Neutrophil (primary cell): ENCODE measurements at regions not wholly inside any gene's neighbourhood (a gene's known extent, or its start where the extent isn't known, plus 50 kb on each side); places are given as distances from the start of the nearest gene placed in this dataset.
"Not testable (repeated sequence)": the region's sequence is repeated elsewhere in the genome, so short reads cannot be mapped to it uniquely, and the experiment has no call there.

Experiments
- H3K27ac ChIP-seq: fragments of 200-600 bp; sonication (generic); 2 replicates; pipeline ENCODE4 v1.5.1; 2016; ENCODE audit warnings: mild to moderate bottlenecking, moderate library complexity
- H3K27me3 ChIP-seq: fragments of 200-600 bp; sonication (generic); 2 replicates; pipeline ENCODE4 v1.6.0; 2016; ENCODE audit warnings: mild to moderate bottlenecking
- H3K36me3 ChIP-seq: fragments of 200-600 bp; sonication (generic); 2 replicates; pipeline ENCODE4 v1.5.1; 2017
- H3K4me1 ChIP-seq, 2 experiments: fragments of 200-600 bp in 1 of 2; sonication (generic) in 1 of 2; 1 replicate in 1 of 2; 2 replicates in 1 of 2; pipeline versions ENCODE4 v1.5.1 to v1.6.1; 2013 to 2016; ENCODE audit warnings: low read depth in 1 of 2, low read length in 1 of 2, mild to moderate bottlenecking in 1 of 2, moderate library complexity in 1 of 2; ENCODE audit not compliant: control insufficient read depth in 1 of 2, insufficient read depth in 1 of 2
- H3K4me3 ChIP-seq, 2 experiments: fragments of 200-600 bp in 1 of 2; sonication (generic) in 1 of 2; 1 replicate in 1 of 2; 2 replicates in 1 of 2; pipeline ENCODE4 v1.5.1; 2013 to 2016; ENCODE audit warnings: low read depth in 1 of 2, low read length in 1 of 2, mild to moderate bottlenecking in 1 of 2, moderate library complexity in 1 of 2
- H3K9me3 ChIP-seq: fragments of 200-600 bp; sonication (generic); 2 replicates; pipeline ENCODE4 v1.5.1; 2016
- CTCF ChIP-seq: fragments of 200-600 bp; sonication (generic); IDR thresholded peaks from 2 replicates; pipeline ENCODE4 v1.5.1; 2016; ENCODE audit warnings: antibody characterized with exemption

- H3K4me3 ChIP-seq, H3K9me3 ChIP-seq, H3K27me3 ChIP-seq, H3K36me3 ChIP-seq, H3K27ac ChIP-seq, H3K4me1 ChIP-seq: not testable (repeated sequence)
Observed at GRCh38 chr14:105620865-105621471, 94.6 kb downstream of the TMEM121 start.

GRCh38 chr14:105621479-105622328 lies 95.3 kb downstream of the TMEM121 start:
- H3K27me3 ChIP-seq, H3K9me3 ChIP-seq, H3K36me3 ChIP-seq, H3K27ac ChIP-seq, H3K4me1 ChIP-seq, H3K4me3 ChIP-seq: not testable (repeated sequence)

- TF ChIP-seq CTCF = no peak
- no peak overlapping the region for H3K27ac ChIP-seq
- no peaks in the 10 kb centered on the region for H3K36me3 ChIP-seq
- H3K27me3 ChIP-seq = no peaks in the 10 kb centered on the region
- H3K4me3 ChIP-seq = no peak overlapping the region
- no peaks in the 10 kb centered on the region for H3K4me1 ChIP-seq
- no peaks in the 10 kb centered on the region for H3K9me3 ChIP-seq
Observed at GRCh38 chr14:105622329-105622955, 96.1 kb downstream of the TMEM121 start.

GRCh38 chr14:105623178-105623577 lies 96.8 kb downstream of the TMEM121 start:
- not testable (repeated sequence) for H3K4me1 ChIP-seq, H3K9me3 ChIP-seq, H3K4me3 ChIP-seq, H3K36me3 ChIP-seq, H3K27ac ChIP-seq, H3K27me3 ChIP-seq

- H3K27me3 ChIP-seq, H3K4me3 ChIP-seq, H3K36me3 ChIP-seq, H3K4me1 ChIP-seq, H3K27ac ChIP-seq, H3K9me3 ChIP-seq: not testable (repeated sequence)
Observed at GRCh38 chr14:105624346-105624745, 98.0 kb downstream of the TMEM121 start.

GRCh38 chr14:105624749-105625434 lies 98.5 kb downstream of the TMEM121 start:
- H3K4me3 ChIP-seq, H3K4me1 ChIP-seq, H3K36me3 ChIP-seq, H3K27me3 ChIP-seq, H3K27ac ChIP-seq, H3K9me3 ChIP-seq: not testable (repeated sequence)

GRCh38 chr14:105625448-105625847 lies 99.1 kb downstream of the TMEM121 start:
- H3K4me3 ChIP-seq, H3K4me1 ChIP-seq, H3K27ac ChIP-seq, H3K36me3 ChIP-seq, H3K9me3 ChIP-seq, H3K27me3 ChIP-seq: not testable (repeated sequence)

GRCh38 chr14:105626111-105626510 lies 99.7 kb downstream of the TMEM121 start:
- not testable (repeated sequence) for H3K4me3 ChIP-seq, H3K36me3 ChIP-seq, H3K27me3 ChIP-seq, H3K27ac ChIP-seq, H3K4me1 ChIP-seq, H3K9me3 ChIP-seq

- not testable (repeated sequence) for H3K4me3 ChIP-seq, H3K27ac ChIP-seq, H3K27me3 ChIP-seq, H3K4me1 ChIP-seq, H3K36me3 ChIP-seq, H3K9me3 ChIP-seq
Observed at GRCh38 chr14:105626651-105627050, 100.3 kb downstream of the TMEM121 start.

GRCh38 chr14:105627287-105627686 lies 100.9 kb downstream of the TMEM121 start:
- not testable (repeated sequence) for H3K27me3 ChIP-seq, H3K36me3 ChIP-seq, H3K4me3 ChIP-seq, H3K4me1 ChIP-seq, H3K27ac ChIP-seq, H3K9me3 ChIP-seq
